HepG2 (cell line): ENCODE measurements at regions not wholly inside any gene's neighbourhood (a gene's known extent, or its start where the extent isn't known, plus 50 kb on each side); places are given as distances from the start of the nearest gene placed in this dataset.

ENCODE experiments used
- CTCF ChIP-seq: sonication (generic); formaldehyde crosslinking; IDR thresholded peaks from 2 replicates; pipeline ENCODE4 v1.5.0; 2020; ENCODE audit warnings: mild to moderate bottlenecking, missing genetic modification reagents, moderate library complexity
- MXD1 ChIP-seq: sonication (generic); formaldehyde crosslinking; IDR thresholded peaks from 2 replicates; pipeline ENCODE4 v1.4.0; 2020; ENCODE audit warnings: mild to moderate bottlenecking, missing genetic modification reagents
- PCBP1 ChIP-seq: fragments of 200-400 bp; formaldehyde crosslinking; IDR thresholded peaks from 2 replicates; pipeline ENCODE4 v1.6.1; 2017; ENCODE audit warnings: mild to moderate bottlenecking, low read depth, low read length, borderline replicate concordance
- ZNF691 ChIP-seq: sonication (generic); formaldehyde crosslinking; IDR thresholded peaks from 2 replicates; pipeline ENCODE4 v1.4.0; 2020; ENCODE audit warnings: missing genetic modification reagents, low read depth, mild to moderate bottlenecking, borderline replicate concordance
- ZNF776 ChIP-seq: sonication (generic); formaldehyde crosslinking; IDR thresholded peaks from 2 replicates; pipeline ENCODE4 v1.4.0; 2020; ENCODE audit warnings: mild to moderate bottlenecking, missing genetic modification reagents

GRCh38 chr3:3307491-3307890 lies 128.0 kb upstream of the CRBN start:
- no peak for TF ChIP-seq ZNF776 (CRISPR knock-in tag)
- no peak for TF ChIP-seq PCBP1
- no peak for TF ChIP-seq ZNF691
- TF ChIP-seq CTCF (CRISPR knock-in tag), result no peak
- no peak for TF ChIP-seq MXD1 (CRISPR knock-in tag)
